Daoy (cell line): ENCODE measurements at regions not wholly inside any gene's neighbourhood (a gene's known extent, or its start where the extent isn't known, plus 50 kb on each side); places are given as distances from the start of the nearest gene placed in this dataset.

Experiments used
- DNase-seq: peaks from one replicate; pipeline ENCODE4 v3.0.0-alpha.2; 2015; ENCODE audit warnings: low read depth

DNA sequence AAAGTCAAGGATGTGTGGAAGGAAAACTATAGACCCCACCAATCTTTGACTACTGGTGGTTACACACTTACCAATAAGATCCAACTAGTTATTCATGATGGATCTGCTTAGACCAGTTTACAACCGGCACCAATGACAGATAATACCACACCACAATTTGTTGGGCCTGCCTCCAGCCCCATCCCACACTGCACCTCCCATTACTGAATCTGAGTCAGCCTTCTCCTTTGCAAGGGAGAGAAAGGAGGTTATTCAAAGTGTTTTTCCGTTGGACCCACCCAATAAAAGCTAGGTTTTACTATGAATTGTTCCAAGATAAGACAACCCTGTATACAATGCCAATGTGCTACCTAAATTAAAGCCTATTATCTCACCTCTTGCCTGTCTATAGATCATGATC is 453.5 kb downstream of the MTRR start:
- DNase-seq: no peak

DNA sequence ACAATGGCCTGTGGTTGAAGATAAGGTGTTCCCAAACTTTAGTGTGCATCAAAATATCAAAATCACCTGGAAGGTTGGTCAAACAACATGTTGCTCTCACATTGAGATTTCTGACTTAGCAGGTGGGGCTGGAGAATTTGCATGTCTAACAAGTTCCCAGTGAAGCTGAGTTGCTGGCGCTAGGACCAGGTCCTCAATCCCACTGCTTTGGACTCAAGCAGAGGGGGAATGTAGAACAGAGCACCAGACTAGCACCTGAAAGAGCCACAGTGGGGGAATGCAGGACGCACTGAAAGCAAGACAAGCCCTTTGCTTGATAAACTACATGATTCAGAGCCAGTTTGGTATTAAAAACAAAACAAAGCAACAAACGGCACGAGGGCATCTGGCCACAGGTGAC is 458.1 kb downstream of the MTRR start:
- no peak for DNase-seq

DNA sequence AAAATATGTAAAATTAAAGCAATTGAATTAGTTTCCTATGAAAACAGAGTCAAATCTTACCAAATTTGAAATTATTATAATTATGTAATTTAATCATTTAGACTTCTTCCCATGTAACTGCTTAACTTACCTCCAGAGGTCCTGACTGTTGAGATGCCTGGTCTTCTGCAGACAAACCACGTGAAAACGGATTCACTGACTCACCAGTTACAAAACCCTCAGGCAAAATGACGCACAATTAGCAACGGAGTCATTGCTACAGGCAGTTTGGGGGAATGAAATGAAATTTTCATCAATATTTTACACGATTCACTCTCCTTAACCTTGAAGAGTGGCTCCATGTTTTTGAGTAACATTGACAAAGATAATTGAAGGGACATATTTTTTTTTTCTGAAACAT is 460.8 kb downstream of the MTRR start:
- DNase-seq: peak; percentile 61

DNA sequence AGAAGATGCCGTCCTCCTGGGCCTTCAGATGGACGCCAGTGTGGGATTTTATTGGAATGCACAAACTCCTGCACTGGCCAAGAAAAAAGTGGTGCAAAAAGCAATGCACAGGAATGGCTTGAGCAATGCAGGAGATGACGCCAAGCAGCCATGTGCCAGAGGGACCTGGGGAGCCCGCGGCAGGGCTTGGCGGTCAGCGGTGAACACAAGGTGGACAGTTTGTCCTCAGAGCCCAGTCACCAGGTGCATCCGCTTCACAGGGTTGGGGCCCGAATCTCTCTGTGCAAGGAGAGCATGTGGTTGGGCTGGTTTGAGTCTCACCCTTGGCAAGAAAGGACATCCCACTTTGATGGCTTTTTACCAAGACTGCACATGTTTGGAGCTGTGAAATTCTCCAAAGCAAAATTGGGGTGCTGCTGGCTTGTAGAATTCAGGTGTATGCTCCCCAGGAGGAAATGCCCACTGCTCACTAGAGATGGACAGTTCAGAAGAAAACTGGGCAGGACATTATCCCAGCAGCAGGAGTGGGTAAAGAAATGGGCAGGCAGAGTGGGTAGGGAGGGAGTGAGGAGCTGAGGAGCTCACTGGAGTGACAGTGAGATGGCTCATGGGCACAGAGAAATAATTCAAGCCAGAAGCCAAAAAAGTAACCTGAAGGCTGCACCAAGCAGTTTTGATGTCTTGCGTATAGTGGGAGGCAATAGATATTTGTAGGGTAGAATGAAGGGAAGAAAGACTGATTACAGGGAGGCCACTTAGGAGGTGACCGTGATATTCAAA is 463.9 kb downstream of the MTRR start:
- no peak for DNase-seq

DNA sequence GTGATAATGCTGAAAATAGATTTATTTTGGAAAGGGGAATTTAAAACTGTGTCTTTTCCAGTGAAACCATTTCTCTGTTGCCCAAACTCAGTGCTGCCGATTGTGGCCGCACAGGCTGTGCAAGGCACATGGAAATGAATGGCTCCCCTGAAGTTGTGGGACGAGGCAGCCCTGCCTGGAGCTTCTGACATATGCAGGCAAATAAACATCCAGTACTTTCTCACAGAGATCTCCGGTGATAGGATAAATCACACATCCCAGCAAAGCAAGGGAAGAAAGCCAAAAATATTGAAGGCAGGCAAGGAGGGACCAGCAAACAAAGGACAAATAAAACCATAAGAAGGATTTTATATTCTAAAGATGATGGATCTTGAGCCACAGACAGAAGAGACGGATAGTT is 464.5 kb downstream of the MTRR start:
- DNase-seq: no peak

DNA sequence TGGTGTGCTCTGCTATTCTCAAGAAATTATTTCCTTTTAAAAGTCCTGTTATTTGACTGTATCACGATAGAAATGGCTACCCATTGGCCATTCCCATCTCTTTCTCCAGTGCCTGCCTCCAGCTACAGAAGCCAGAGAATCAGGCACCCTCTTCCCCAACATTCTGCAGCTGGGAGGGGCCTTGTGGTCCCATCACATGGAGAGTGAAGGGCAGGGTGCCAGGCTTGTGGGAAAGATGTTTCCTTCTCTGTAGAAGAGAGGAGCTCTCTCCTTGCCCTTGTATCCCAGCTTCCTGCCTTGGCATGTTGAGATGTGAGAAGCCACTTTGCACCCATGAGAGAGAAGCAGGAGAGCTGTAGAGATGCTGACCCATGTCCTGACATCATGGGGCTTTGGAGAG is 465.0 kb downstream of the MTRR start:
- DNase-seq: peak; percentile 23

DNA sequence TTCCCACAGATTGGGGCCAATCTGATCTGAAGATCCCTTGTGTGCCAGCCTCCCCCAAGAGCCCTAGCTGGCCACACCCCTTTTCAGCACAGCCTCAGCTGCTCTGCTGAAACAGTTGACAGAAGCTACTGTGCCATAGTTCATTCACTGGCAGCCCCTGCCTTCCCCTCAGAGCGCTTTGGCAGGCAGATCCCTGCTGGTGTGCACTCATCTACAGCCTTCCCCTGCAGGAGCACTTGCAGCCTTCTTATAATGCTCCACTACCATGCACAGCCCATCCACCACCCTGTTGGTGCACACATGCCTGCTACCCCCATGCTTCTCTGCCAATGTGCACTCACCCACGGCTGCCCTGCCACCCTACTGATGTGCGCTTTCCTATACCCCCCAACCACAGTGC is 471.3 kb downstream of the MTRR start:
- DNase-seq: no peak

DNA sequence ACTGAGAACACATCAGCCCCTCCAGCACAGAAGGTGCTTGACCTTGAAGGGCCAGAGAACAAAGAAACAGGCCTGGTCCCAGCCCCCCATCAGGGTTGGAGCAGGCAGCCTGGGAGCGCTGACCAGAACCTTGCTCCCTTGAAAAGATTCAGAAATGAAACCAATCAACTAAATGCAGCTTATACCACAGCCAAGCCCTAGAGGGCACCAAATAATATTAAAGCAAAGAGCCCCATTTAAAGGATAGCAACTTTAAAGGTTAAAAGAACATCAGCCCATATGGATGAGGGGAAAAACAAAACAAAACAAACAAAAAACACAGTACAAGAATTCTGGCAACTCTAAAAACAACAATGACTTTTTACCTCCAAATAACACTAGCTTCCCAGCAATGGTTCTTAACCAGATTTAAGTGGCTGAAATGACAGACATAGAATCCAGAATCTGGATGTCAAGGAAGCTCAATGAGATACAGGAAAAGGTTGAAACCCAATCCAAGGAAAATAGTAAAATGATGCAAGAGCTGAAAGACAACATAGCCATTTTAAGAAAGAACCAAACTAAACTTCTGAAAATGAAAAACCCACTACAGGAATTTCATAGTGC is 471.9 kb downstream of the MTRR start:
- peak; percentile 9 for DNase-seq

DNA sequence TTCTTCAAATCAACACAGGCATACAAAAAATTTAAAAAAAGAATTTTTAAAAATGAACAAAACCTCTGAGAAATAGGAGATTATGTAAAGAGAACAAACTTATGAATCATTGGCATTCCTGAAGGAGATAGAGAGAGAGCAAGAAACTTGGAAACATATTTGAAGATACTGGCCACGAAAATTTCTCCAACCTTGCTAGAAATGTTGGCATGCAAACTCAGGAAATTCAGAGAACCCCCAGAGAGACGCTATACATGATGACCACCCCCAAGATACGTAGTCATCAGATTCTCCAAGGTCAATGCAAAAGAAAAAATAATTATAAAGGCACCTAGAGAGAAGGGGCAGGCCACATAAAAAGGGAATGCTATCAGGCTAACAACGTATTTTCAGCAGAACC is 472.5 kb downstream of the MTRR start:
- DNase-seq: no peak

DNA sequence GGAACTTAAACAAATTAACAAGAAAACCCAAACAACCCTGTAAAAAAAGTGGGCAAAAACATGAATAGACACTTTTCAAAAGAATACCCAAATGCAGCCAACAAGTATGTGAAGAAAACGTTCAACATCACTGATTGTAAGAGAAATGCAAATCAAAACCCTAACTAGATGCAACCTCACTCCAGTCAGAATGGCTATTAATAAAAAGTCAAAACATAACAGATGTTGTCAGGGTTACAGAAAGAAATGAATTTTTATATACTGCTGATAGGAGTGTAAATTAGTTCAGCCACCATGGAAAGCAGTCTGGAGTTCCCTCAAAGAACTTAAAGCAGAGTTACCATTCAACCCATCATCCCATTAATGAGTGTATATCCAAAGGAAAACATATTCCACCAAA is 479.0 kb downstream of the MTRR start:
- DNase-seq: no peak

DNA sequence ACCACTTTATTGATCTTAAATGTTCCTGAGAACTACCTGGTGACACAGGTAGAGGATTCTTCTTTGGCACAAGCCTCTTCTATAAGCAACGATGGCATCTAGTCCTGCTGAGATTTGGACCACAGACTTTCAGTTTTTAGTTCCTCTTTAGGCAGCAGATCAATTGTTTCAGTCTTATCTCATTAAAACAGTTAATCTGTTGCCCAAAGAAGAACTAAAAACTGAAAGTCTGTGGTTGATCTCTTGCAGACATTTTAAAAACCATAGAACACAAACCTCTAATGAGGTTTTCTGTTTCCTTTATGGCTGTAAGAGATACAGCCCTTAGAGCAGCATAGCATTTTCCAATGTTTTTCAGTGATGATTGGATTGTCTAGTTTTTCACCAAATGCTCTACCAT is 480.9 kb downstream of the MTRR start:
- no peak for DNase-seq

DNA sequence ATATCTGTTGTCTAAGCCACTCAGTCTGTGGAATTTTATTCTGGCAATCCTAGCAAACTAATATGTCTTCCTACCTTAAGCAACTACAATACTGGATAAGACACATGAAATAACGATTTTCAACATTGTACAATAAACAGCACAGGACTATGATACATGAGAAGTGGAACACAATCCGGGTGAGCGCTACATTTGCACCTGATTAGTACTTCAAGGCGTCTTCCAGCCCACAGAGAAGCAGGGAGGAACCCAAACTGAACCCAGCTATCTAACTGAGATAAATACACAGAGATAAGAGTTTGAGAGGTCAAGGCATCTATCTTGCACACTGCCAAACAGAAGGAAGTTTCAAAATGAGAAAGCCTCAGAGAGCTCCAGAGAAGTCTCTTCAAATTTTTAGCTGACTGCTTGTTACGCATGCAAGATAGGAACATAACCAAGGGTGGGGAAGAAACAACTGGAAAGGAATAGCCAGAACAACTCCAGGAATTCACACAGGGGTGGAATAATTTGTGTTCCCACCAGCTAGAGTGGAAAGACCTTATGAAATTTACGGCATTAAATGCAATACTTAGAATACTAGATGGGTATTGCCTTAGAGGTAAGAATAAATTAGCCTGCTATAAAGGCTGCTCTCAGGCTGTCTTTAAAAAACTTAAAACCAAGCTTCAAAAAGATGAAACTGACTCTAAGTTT is 481.8 kb downstream of the MTRR start:
- DNase-seq: no peak

DNA sequence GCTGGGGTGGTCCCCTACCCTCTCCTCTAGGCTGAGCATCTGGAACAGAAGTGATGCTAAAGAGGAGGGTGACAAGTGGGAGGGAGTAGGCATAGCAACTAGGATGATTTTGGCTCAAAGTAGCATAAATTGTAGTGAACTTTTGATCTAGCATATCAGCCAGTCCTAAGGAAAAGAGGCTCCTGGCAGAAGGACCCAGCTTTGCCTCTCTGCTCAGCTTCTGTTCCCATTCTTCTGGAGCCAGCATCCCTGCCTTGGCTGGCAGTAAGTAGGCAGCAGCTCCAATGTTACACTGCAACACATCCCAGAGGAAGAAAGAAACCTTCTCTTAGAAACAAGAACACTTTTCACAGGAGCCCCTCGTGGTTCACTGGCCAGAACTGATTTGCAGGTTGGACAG is 487.0 kb downstream of the MTRR start:
- no peak for DNase-seq

DNA sequence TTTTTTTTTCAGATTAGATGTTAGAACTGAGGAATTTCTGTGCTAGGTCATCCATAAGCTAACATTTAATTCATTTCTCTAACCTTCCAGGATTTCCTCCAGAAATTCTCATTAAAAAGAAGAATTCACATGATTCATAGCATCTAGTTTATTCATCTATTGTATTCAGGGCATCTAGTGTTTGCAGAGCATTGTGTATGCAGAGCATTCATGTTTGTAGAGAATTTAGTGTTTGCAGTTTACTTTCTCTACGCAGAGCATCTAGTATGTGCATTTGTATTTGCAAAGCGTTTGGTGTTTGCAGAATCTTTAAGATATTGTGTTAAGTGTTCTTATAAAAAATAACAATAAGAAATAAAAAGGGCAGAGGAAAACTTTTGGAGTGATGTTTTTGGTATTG is 491.1 kb downstream of the MTRR start:
- DNase-seq: no peak

DNA sequence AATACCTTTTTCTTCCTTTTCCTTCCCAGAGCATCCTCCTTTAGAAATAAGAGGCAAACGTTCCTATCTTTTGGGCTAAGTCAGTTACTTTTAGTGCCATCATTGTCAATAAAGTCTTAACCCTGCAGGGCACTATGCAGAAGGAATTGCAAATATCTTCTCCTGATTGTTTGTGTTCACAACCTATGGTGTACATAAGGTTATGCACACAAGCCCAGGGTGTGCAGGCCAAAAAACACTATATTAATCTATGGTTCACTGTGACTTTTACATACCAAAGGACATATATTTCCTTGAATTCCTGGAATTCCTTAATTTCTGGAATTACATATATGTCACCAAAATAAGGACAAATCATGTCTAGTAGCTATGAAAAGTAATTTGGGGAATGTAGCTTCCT is 493.5 kb downstream of the MTRR start:
- DNase-seq: no peak

DNA sequence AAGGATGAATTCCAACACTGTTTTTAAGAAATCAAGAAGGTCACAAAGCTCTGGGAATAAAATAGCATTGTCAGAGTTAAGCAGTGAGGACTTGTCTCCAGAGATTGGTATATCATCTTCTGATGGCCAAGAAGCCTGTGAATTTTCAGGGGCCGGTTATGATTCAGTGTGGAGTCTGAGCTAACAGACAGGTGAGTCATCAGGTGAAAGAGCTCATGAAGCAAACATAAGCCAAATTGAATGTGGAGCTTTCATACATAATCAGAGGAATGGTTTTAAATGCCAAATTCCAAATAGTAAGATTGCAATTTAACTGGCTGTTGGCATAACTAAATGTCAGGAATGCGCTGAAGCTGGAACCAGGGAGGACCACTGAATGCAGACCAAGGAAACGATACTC is 494.2 kb downstream of the MTRR start:
- DNase-seq: peak; percentile 54

DNA sequence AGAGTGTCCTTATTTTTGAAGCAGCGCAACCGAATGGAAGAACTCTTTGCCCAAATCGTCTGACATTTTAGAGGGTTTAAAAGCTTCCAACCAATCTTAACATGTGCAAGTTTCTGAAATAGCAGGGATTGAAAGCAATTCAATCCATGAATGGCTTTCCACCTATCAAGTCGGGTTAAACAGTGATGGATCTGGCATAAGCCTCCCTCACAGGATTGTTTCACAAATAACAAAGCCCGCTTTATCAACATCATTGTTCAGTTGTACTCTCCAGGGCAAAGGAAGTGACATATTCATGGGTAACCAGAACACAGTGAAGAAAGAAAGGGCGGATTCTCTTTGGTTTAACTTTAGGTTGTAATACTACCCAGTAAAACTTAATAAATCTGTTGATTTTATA is 497.3 kb downstream of the MTRR start:
- no peak for DNase-seq

DNA sequence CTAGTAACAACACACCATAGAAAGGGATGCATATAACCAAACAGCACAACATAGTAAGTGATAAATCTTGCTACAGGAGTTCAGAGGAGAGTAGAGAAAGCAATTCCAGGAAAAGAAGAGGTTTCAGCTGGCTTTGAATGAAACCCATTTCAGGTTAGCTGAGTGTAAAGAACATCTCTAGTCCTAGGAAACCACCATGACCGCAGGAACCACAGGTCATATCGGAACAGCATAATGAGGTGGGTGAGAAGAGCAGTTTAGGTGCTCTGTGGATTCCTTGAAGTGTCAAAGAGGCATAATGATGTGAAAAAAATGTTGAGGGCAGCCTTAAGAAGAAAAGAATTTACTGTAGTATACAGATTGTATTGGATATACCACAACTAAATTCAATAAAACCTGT is 507.5 kb downstream of the MTRR start:
- no peak for DNase-seq

DNA sequence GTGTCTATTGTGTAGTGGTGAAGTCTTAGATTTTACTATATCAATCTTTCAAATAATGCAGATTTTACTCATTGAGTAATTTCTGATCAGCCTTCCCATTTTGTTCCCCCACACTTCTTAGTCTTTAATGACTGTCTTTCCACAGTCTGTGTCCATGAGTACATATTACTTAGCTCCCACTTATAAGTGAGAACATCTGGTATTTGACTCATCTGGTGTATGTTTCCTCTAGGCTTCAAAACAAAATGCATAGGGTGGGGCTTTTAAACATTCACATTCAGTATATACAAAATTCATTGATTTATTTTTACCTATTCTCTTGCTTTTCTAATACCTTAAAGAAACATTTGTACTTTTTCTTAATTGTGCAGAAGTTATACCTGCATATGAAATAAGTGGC is 513.0 kb downstream of the MTRR start:
- no peak for DNase-seq

DNA sequence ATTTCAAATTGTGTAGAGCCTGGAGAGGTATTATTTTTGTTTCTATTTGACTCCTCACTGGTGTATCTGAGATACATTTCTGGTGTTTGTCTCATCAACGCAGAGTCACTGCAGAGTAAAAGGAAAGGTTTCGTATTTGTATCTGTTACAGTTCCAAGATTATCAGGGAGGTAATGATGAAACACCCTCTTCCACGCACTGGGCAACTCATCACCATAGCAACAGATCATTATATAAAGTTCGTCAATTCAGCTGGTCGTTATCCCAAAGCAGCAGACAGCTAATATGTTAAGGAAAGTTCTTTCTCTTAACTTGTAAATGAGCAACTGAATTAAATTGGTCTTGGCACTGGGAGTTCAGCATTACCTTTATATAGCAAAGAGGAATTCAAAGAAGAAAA is 513.5 kb downstream of the MTRR start:
- no peak for DNase-seq

DNA sequence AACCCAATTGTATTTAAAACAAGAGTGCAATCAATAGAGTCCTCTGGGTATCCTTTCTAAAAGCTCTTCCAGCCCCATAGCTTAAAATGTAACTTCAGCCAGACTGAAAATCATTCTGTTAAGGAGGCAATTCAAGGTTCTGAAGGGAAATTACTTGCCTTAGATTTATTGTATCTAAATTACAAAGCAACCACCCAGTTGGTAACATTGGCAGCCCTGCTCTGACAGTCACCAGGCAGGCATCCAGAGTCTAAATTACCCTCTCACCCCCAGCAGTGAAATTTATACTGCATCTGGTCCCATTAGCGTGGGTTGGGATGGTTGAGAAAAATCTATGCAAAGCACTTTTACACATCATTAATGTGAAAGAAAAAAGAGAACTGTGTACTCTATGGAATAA is 514.7 kb downstream of the MTRR start:
- DNase-seq: peak; percentile 39

DNA sequence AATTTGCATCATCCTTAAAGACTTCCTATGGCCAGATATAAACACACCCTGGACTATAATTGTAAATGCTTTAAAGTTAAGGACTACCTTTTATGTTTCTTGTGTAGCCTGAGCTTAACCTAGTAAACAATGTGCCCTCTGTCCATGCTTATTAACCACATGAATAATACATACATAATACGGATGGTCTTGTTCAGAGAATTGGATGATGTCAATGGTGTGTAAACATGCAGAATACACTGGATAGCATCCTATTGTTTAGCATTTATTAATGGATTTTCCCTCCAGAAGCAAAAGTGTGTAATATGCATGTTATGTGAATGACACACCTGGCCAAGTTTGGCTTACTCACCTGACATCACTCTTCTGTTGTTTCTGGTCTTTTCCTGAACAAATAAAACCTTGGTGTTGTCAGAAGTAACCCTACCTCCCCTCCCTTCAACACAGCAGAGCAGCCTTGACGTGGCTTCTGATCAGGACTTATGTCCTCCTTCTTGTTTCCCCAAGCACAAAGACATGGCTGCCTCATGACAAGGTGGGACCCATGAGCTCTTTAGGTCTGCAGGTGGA is 517.9 kb downstream of the MTRR start:
- no peak for DNase-seq

DNA sequence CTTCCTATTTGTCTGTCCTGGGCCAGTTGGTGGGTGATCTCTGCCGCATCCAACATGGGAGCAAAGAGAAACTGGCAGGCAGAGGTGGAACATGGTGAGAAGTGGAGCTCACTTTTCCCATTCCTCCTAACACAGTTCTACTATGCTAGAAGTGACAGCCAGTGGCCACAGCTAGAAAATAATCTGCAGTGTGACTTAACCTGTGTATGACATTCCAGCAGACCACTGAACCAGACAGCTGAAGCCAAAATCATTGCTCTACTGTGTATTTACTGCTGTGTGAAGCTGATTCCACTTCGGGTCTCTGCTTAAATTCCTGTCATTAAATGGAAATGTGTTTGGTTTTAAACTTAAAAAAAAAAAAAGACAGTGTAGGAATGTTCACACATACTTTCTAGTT is 523.0 kb downstream of the MTRR start:
- no peak for DNase-seq
